ENCODE measurements at regions not wholly inside any gene's neighbourhood (a gene's known extent, or its start where the extent isn't known, plus 50 kb on each side); places are given as distances from the start of the nearest gene placed in this dataset.
"Not testable (repeated sequence)": the region's sequence is repeated elsewhere in the genome, so short reads cannot be mapped to it uniquely, and the experiment has no call there.

DNA sequence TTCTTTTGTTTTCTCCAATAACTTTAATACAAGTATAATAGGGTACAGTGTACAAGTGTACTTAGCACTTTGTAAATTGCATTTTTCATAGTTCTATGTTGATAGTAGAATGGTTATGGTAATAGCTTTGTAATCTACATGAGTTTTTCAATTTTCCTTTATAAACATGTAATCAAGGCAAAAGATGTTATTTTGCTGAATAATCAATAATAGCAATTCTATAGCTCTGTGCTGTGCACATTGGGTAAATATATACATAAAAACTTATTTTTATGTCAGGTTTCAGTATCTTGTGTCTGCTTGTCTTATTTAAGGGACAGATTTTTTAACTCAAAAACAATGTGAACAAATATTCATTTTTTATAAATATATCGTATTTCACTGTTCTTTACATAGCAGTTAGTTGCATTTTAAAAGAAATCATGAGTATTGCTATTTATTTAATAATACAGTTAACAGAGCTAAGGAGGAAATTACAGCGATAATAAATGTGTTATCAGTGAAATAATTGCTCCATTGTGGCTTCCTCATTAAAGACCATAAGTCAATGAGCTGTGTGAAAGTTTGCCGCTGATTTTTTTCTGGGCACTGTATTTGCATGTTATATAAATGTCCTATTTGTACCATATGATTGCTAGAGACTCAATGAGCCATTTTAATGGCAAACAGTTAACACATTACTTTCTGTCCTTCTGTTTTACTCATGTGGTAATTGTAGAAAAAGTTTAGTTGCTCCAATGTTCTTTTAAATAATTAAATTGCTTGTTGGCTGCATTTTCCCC lies 214.6 kb upstream of the STAC start:
- Histone ChIP-seq H3K27me3 (ENCODE audit: low read length) (no peaks in the 10 kb centered on the region), H2AFZ (ENCODE audit: low read length) (no peak overlapping the region), H3K27ac (ENCODE audit: low read length) (no peak overlapping the region), H4K20me1 (ENCODE audit: insufficient read depth, low read depth, low read length) (no peaks in the 10 kb centered on the region), H3K9me2 (replicated peaks; ENCODE audit: insufficient read depth, low read length) (no peaks in the 10 kb centered on the region), H3K79me2 (ENCODE audit: low read length) (no peaks in the 10 kb centered on the region), H3K9me3 (ENCODE audit: low read length) (no peaks in the 10 kb centered on the region), H3K9ac (ENCODE audit: low read length) (no peak overlapping the region), H3K36me3 (ENCODE audit: insufficient read depth, low read length) (no peaks in the 10 kb centered on the region), H3K4me3 (ENCODE audit: low read length) (no peak overlapping the region), H3K4me1 (ENCODE audit: low read length) (no peaks in the 10 kb centered on the region), H3K4me2 (ENCODE audit: low read depth, low read length, poor library complexity, severe bottlenecking) (no peak overlapping the region)
- DNase-seq = no peak

DNA sequence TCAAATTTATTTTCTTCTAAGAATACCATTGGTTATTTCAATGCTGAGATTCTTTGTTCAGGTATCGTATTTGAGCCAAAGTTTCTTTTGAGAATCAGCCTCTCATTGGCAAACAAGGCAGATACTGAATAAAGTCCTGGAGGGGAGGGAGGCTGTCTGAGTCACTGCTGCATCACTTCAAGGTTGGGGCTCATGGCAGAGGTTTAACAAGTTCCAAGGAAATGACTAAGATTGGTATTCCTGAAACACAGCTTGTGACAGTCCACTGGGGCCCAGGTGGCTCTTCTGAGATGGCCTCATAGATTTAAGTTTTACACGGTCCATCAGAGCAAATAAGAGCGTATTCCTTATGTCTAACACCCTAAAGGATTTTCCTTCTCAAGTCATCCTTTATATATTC lies 213.8 kb upstream of the STAC start:
- no peak overlapping the region for H3K4me2 ChIP-seq (ENCODE audit: low read depth, low read length, poor library complexity, severe bottlenecking)

DNA sequence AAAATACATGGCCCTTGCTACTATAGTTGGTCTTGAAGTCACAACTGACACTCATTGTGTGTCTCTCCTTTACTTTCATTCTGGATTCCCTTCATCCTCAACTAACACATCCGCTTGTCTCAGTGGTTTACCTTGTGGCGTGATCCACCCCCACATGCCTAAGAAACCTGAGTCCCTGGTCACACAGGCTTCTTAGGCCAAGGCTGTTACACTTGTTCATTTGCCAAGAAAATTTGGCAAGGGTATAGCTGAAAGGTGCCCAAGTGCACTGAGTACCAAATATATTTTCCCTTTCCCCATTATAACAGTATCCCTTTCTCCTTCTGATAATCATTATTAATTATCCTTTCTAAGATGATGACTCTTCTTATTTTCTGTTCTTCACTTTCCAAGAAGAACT lies 207.6 kb upstream of the STAC start:
- Histone ChIP-seq H2AFZ (ENCODE audit: low read length) (no peak overlapping the region), H3K27me3 (ENCODE audit: low read length) (no peaks in the 10 kb centered on the region), H4K20me1 (ENCODE audit: insufficient read depth, low read depth, low read length) (no peaks in the 10 kb centered on the region), H3K9ac (ENCODE audit: low read length) (no peak overlapping the region), H3K36me3 (ENCODE audit: insufficient read depth, low read length) (no peaks in the 10 kb centered on the region), H3K4me2 (ENCODE audit: low read depth, low read length, poor library complexity, severe bottlenecking) (no peak overlapping the region), H3K4me1 (ENCODE audit: low read length) (no peaks in the 10 kb centered on the region), H3K27ac (ENCODE audit: low read length) (no peak overlapping the region), H3K4me3 (ENCODE audit: low read length) (no peak overlapping the region), H3K79me2 (ENCODE audit: low read length) (no peaks in the 10 kb centered on the region), H3K9me2 (replicated peaks; ENCODE audit: insufficient read depth, low read length) (no peaks in the 10 kb centered on the region), H3K9me3 (ENCODE audit: low read length) (no peaks in the 10 kb centered on the region)
- DNase-seq = no peak

More for the DNA sequence above, 213.8 kb upstream of the STAC start:
- H3K9ac ChIP-seq (ENCODE audit: low read length) = no peak overlapping the region
- H3K4me1 ChIP-seq (ENCODE audit: low read length) = no peaks in the 10 kb centered on the region
- no peaks in the 10 kb centered on the region for H4K20me1 ChIP-seq (ENCODE audit: insufficient read depth, low read depth, low read length)
- H2AFZ ChIP-seq (ENCODE audit: low read length) = no peak overlapping the region
- H3K9me2 ChIP-seq (replicated peaks; ENCODE audit: insufficient read depth, low read length) = no peaks in the 10 kb centered on the region
- no peak for DNase-seq
- no peaks in the 10 kb centered on the region for H3K9me3 ChIP-seq (ENCODE audit: low read length)
- H3K79me2 ChIP-seq (ENCODE audit: low read length) = no peaks in the 10 kb centered on the region
- H3K4me3 ChIP-seq (ENCODE audit: low read length) = no peak overlapping the region
- no peaks in the 10 kb centered on the region for H3K27me3 ChIP-seq (ENCODE audit: low read length)
- no peak overlapping the region for H3K27ac ChIP-seq (ENCODE audit: low read length)
- H3K36me3 ChIP-seq (ENCODE audit: insufficient read depth, low read length) = no peaks in the 10 kb centered on the region

DNA sequence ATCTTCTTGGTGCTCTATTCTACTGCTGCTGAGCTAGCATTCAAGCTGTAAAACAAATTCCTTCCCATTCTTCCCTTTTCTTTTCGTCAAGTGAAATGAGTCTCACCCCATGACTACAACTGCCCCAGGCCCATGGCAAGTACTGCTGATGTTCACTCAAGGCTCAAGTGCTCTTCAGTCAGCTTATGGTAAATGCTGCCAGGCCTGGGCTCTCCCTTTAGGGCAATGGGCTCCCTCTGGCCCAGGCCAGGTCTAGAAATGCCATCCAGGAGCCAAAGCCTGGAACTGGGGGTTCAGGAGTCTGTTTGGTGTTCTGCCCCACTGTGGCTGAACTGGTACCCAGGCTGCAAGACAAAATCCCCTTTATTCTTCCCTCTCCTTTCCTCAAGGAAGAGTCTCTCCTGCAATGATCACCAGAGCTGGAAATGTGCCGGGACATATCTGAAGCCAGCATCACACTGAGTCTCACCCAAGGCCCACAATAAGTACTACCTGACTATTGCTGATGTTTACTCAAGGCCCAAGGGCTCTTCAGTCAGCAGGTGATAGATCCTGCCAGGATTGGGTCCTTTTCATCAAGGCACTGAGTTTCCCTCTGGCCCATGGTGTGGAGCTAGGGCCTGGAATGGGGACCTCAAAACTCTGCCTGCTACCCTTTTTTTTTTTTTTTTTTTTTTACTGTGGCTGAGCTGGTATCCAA lies 205.0 kb upstream of the STAC start:
- Histone ChIP-seq H3K79me2 (ENCODE audit: low read length) (no peaks in the 10 kb centered on the region), H3K4me1 (ENCODE audit: low read length) (no peaks in the 10 kb centered on the region), H3K9ac (ENCODE audit: low read length) (no peak overlapping the region), H3K9me3 (ENCODE audit: low read length) (no peaks in the 10 kb centered on the region), H3K27ac (ENCODE audit: low read length) (no peak overlapping the region), H3K27me3 (ENCODE audit: low read length) (no peaks in the 10 kb centered on the region), H3K4me2 (ENCODE audit: low read depth, low read length, poor library complexity, severe bottlenecking) (no peak overlapping the region), H3K9me2 (replicated peaks; ENCODE audit: insufficient read depth, low read length) (no peaks in the 10 kb centered on the region), H4K20me1 (ENCODE audit: insufficient read depth, low read depth, low read length) (no peaks in the 10 kb centered on the region), H3K4me3 (ENCODE audit: low read length) (no peak overlapping the region), H2AFZ (ENCODE audit: low read length) (no peak overlapping the region), H3K36me3 (ENCODE audit: insufficient read depth, low read length) (no peaks in the 10 kb centered on the region)
- DNase-seq = no peak

DNA sequence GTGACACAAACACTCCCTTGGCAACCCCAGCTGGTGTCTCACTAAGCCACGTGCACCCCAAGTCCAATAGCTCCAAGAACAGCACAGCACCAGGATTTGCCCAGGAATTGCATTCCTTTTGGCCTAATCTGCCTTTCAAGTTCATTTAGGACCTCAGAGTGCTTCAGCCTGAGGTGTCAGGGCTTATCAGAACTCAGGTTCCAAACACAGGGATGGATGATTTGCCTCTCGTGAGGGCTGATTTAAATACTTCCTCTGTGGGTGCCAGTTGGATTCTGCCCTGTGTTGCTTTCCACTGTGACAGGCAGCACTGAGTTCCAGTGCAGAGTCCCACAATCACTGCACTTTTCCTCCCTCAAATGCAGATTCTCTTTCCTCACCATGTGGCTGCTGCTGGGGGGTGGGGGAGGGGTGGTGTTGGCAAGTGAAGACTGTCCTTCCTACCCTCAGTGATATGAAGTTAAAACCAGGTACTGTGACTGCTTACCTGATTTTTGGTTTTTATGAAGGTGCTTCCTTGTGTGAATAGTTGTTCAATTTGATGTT lies 204.3 kb upstream of the STAC start:
- Histone ChIP-seq H3K79me2 (ENCODE audit: low read length) (no peaks in the 10 kb centered on the region), H3K27ac (ENCODE audit: low read length) (no peak overlapping the region), H3K4me2 (ENCODE audit: low read depth, low read length, poor library complexity, severe bottlenecking) (no peak overlapping the region), H3K36me3 (ENCODE audit: insufficient read depth, low read length) (no peaks in the 10 kb centered on the region), H3K4me3 (ENCODE audit: low read length) (no peak overlapping the region), H3K9me2 (replicated peaks; ENCODE audit: insufficient read depth, low read length) (no peaks in the 10 kb centered on the region), H4K20me1 (ENCODE audit: insufficient read depth, low read depth, low read length) (no peaks in the 10 kb centered on the region), H3K9ac (ENCODE audit: low read length) (no peak overlapping the region), H3K27me3 (ENCODE audit: low read length) (no peaks in the 10 kb centered on the region), H3K9me3 (ENCODE audit: low read length) (no peaks in the 10 kb centered on the region), H2AFZ (ENCODE audit: low read length) (no peak overlapping the region), H3K4me1 (ENCODE audit: low read length) (no peaks in the 10 kb centered on the region)
- DNase-seq = no peak

DNA sequence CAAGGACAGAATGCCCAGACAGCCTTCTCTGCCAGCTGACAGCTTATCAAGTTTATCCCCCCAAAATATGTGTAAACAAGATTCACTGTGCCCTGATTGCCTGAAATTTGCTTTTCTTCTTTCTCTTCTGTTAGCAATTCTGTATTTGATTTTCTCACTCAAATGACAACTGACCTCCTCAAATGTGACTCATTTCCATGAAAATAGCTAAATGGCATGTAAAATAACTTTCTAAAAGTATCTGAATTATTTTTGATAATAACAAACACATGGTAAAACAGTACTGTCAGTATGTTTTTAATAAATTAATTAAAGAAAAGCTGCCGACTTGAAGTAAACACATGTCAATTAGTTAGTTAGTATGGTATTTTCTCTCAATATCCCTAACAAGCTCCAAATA lies 202.3 kb upstream of the STAC start:
- no peak overlapping the region for H3K4me2 ChIP-seq (ENCODE audit: low read depth, low read length, poor library complexity, severe bottlenecking)
- DNase-seq = no peak
- no peak overlapping the region for H2AFZ ChIP-seq (ENCODE audit: low read length)
- no peaks in the 10 kb centered on the region for H3K4me1 ChIP-seq (ENCODE audit: low read length)
- H3K36me3 ChIP-seq (ENCODE audit: insufficient read depth, low read length) = no peaks in the 10 kb centered on the region
- H3K9ac ChIP-seq (ENCODE audit: low read length) = no peak overlapping the region
- H3K9me2 ChIP-seq (replicated peaks; ENCODE audit: insufficient read depth, low read length) = no peaks in the 10 kb centered on the region
- no peak overlapping the region for H3K27ac ChIP-seq (ENCODE audit: low read length)
- H3K27me3 ChIP-seq (ENCODE audit: low read length) = no peaks in the 10 kb centered on the region
- H3K4me3 ChIP-seq (ENCODE audit: low read length) = no peak overlapping the region
- no peaks in the 10 kb centered on the region for H3K79me2 ChIP-seq (ENCODE audit: low read length)
- no peaks in the 10 kb centered on the region for H4K20me1 ChIP-seq (ENCODE audit: insufficient read depth, low read depth, low read length)
- no peaks in the 10 kb centered on the region for H3K9me3 ChIP-seq (ENCODE audit: low read length)

DNA sequence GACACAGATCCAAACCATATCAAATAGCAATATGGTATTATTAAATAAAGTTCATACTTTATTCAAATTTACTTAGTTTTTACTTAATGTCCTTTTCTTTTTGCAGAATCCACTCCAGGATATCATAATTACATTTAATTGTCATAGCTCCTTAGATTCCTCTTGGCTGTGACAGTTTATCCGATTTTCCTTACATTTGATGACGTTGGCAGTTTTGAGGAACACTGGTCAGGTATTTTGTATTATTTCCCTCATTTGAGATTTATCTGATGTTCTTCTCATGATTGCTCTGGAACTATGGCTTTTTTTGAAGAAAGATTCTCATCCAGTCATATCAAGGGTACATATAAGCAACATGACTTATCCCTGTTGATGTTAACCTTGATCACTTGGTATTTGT lies 198.3 kb upstream of the STAC start:
- H3K9me3 ChIP-seq (ENCODE audit: low read length) = no peaks in the 10 kb centered on the region
- no peak overlapping the region for H3K9ac ChIP-seq (ENCODE audit: low read length)
- no peak overlapping the region for H3K4me3 ChIP-seq (ENCODE audit: low read length)
- no peak overlapping the region for H2AFZ ChIP-seq (ENCODE audit: low read length)
- no peaks in the 10 kb centered on the region for H3K4me1 ChIP-seq (ENCODE audit: low read length)
- no peaks in the 10 kb centered on the region for H3K27me3 ChIP-seq (ENCODE audit: low read length)
- H3K79me2 ChIP-seq (ENCODE audit: low read length) = no peaks in the 10 kb centered on the region
- no peak overlapping the region for H3K4me2 ChIP-seq (ENCODE audit: low read depth, low read length, poor library complexity, severe bottlenecking)
- DNase-seq = no peak
- 0 out of 2 replicates have a peak, but pooled peaks cover 3% of the 10 kb centered on the region for H3K9me2 ChIP-seq (replicated peaks; ENCODE audit: insufficient read depth, low read length)
- no peaks in the 10 kb centered on the region for H3K36me3 ChIP-seq (ENCODE audit: insufficient read depth, low read length)
- no peaks in the 10 kb centered on the region for H4K20me1 ChIP-seq (ENCODE audit: insufficient read depth, low read depth, low read length)
- no peak overlapping the region for H3K27ac ChIP-seq (ENCODE audit: low read length)

DNA sequence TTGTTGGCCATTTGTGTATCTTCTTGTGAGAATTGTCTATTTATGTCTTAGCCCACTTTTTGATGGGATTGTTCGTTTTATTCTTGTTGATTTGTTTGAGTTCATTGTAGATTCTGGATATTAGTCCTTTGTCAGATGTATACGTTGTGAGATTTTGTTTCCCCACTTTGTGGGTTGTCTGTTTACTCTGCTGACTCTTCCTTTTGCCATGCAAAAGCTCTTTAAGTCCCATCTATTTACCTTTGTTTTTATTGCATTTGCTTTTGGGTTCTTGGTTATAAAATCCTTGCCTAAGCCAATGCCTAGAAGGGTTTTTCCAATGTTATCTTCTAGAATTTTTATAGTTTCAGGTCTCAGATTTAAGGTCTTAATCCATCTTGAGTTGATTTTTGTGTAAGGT lies 193.1 kb upstream of the STAC start:
- not testable (repeated sequence) for H3K27me3 ChIP-seq (ENCODE audit: low read length); H3K9me3 ChIP-seq (ENCODE audit: low read length); H2AFZ ChIP-seq (ENCODE audit: low read length); H3K9me2 ChIP-seq (replicated peaks; ENCODE audit: insufficient read depth, low read length); H3K4me1 ChIP-seq (ENCODE audit: low read length); H3K79me2 ChIP-seq (ENCODE audit: low read length); H3K4me2 ChIP-seq (ENCODE audit: low read depth, low read length, poor library complexity, severe bottlenecking); DNase-seq; H3K36me3 ChIP-seq (ENCODE audit: insufficient read depth, low read length); H3K4me3 ChIP-seq (ENCODE audit: low read length); H3K27ac ChIP-seq (ENCODE audit: low read length); H3K9ac ChIP-seq (ENCODE audit: low read length); H4K20me1 ChIP-seq (ENCODE audit: insufficient read depth, low read depth, low read length)

Data from Karpas-422 (cell line).